MM.1S (cell line): ENCODE measurements at regions not wholly inside any gene's neighbourhood (a gene's known extent, or its start where the extent isn't known, plus 50 kb on each side); places are given as distances from the start of the nearest gene placed in this dataset.

Experiments
- EZH2 ChIP-seq: fragments of 300-600 bp; sonication (generic); optimal IDR thresholded peaks from 2 replicates; pipeline ENCODE3; 2017; ENCODE audit warnings: low read depth, mild to moderate bottlenecking, antibody characterized with exemption, low read length, mixed read lengths
- EZH2phosphoT487 ChIP-seq: fragments of 300-600 bp; sonication (generic); IDR thresholded peaks from 2 replicates; pipeline ENCODE4 v1.6.1; 2018; ENCODE audit warnings: antibody characterized with exemption, low read length
- TF ChIP-seq, protein P1 (sequence below): fragments of 300-600 bp; sonication (generic); IDR thresholded peaks from 2 replicates; pipeline ENCODE4 v1.5.1; 2016; ENCODE audit warnings: antibody characterized with exemption, low read length, mixed read lengths

DNA sequence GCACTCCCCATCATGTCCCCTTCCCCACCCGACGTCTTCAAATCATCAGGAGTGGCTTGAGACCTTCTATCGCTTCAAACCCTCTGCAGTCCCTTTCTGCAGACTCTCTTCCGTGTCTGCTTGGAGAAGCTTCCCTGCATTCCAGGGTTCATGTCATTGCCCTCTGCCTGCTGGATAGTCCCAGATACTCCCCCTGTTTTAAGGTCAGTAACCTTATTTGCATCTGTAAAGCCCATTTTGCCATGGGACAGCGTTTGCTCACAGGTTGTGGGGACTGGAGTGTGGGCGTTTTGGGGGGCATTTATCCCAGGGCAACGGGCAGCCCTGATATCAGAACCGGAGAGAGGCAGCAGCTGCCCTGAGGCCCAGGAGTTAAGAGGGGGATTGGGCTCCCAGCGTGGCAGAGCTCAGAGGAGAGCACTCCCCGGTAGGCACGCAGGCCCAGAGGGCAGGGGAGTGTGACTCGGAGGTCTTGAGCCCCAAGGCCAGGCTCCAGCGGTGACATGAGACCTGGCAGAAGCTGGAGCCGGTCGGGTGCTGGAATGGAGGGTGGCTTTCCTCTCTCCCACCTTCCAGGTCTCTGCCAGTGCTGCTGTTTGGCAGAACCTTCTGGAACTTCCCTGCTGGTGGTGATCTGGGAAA lies 73.8 kb downstream of the RTP5 start:
- TF ChIP-seq EZH2 (no peak), EZH2phosphoT487 (no peak)
- TF ChIP-seq, protein P1, sequence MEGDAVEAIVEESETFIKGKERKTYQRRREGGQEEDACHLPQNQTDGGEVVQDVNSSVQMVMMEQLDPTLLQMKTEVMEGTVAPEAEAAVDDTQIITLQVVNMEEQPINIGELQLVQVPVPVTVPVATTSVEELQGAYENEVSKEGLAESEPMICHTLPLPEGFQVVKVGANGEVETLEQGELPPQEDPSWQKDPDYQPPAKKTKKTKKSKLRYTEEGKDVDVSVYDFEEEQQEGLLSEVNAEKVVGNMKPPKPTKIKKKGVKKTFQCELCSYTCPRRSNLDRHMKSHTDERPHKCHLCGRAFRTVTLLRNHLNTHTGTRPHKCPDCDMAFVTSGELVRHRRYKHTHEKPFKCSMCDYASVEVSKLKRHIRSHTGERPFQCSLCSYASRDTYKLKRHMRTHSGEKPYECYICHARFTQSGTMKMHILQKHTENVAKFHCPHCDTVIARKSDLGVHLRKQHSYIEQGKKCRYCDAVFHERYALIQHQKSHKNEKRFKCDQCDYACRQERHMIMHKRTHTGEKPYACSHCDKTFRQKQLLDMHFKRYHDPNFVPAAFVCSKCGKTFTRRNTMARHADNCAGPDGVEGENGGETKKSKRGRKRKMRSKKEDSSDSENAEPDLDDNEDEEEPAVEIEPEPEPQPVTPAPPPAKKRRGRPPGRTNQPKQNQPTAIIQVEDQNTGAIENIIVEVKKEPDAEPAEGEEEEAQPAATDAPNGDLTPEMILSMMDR: no peak
